ENCODE measurements at regions not wholly inside any gene's neighbourhood (a gene's known extent, or its start where the extent isn't known, plus 50 kb on each side); places are given as distances from the start of the nearest gene placed in this dataset.

DNA sequence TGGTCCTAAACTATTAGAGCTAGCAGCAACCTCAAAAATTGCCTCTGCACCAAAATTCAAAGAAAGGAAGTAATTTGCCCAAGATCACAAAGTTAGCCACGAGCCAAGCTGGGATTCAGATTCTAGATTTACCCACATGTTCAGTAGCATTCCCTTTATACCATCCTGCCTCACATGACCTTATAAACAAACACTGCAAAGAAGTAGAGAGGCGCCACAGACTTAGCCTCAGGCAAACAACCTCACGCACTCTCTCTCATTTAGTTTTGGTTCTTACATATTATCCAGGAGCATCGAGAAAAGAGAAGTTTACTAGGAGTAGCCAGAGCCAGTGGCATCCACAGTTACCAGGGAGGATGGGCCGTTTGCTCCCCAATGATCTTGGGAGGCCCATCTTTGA is 226.6 kb downstream of the OSR1 start:
- Histone ChIP-seq H3K36me3 (no peaks in the 10 kb centered on the region), H3K4me3 (no peak overlapping the region), H3K9me3 (peaks cover 0 to 4% (median 0%) of the 10 kb centered on the region in 3 donors), H3K4me1 (peaks cover 0 to 6% (median 0%) of the 10 kb centered on the region in 3 donors), H3K27ac (no peak overlapping the region), H3K27me3 (no peaks in the 10 kb centered on the region)
- TF ChIP-seq POLR2AphosphoS5 (IDR thresholded peaks at IDR 0.05) (no peak), EP300 (IDR thresholded peaks at IDR 0.05) (no peak), POLR2A (IDR thresholded peaks at IDR 0.05) (no peak)
- TF ChIP-seq, protein P1, sequence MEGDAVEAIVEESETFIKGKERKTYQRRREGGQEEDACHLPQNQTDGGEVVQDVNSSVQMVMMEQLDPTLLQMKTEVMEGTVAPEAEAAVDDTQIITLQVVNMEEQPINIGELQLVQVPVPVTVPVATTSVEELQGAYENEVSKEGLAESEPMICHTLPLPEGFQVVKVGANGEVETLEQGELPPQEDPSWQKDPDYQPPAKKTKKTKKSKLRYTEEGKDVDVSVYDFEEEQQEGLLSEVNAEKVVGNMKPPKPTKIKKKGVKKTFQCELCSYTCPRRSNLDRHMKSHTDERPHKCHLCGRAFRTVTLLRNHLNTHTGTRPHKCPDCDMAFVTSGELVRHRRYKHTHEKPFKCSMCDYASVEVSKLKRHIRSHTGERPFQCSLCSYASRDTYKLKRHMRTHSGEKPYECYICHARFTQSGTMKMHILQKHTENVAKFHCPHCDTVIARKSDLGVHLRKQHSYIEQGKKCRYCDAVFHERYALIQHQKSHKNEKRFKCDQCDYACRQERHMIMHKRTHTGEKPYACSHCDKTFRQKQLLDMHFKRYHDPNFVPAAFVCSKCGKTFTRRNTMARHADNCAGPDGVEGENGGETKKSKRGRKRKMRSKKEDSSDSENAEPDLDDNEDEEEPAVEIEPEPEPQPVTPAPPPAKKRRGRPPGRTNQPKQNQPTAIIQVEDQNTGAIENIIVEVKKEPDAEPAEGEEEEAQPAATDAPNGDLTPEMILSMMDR (IDR thresholded peaks at IDR 0.05) = no peak
- WGBS, 2 donors (ENCODE audit: low coverage in 1 of 2) = 90% methylated on average over 3 to 5 of the region's 5 CpGs
- ATAC-seq = no peak

DNA sequence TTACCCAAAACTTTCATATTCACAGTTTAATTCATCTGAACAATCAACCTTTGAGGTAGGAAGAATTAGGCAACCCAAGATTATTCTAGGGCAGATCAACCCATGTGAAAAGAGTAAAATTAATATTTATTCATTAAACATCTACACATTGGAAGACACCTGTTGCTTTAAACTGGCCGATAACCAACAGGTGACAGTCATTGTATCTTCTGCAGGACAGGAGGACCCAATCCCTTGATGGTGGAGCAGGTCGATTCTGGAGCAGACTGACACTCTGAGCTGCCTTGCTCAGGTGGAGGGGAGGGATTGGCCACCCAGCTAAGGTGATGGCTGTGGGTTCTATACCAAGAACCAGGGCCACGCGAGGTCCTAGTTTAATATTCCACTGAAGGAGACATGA is 230.3 kb downstream of the OSR1 start:
- Histone ChIP-seq H3K4me1 (peaks cover 0 to 6% (median 0%) of the 10 kb centered on the region in 3 donors), H3K27ac (no peak overlapping the region), H3K27me3 (no peaks in the 10 kb centered on the region), H3K9me3 (no peaks in the 10 kb centered on the region), H3K4me3 (no peak overlapping the region), H3K36me3 (no peaks in the 10 kb centered on the region)
- no peak for TF ChIP-seq POLR2A (IDR thresholded peaks at IDR 0.05)
- no peak for TF ChIP-seq EP300 (IDR thresholded peaks at IDR 0.05)
- TF ChIP-seq, protein P1 (IDR thresholded peaks at IDR 0.05) = no peak
- no peak for TF ChIP-seq POLR2AphosphoS5 (IDR thresholded peaks at IDR 0.05)
- ATAC-seq = no peak
- 74 to 80% methylated on average over 3 of the region's 4 CpGs for WGBS, 2 donors (ENCODE audit: low coverage in 1 of 2)

DNA sequence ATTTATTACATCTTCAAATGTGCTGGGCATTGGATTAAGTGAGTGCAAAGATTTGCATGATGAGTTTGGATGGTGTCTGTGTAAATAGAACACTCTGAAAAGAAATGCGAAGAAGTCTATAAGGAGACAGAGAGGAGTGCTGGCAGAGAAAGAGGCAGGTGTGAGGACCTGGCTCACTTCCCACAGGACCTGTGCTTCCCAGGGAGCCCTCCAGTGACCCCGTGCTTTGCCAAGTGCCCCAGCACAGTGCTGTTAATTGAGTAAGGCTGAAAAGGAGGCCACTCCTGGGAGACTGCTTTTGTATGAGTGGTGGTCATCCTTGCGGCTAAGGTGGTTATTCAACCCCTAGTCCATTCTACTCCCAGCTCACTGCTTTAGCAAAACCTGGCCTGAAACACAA is 230.8 kb downstream of the OSR1 start:
- no peak overlapping the region for H3K27ac ChIP-seq
- WGBS, 2 donors (ENCODE audit: low coverage in 1 of 2) = 85 to 90% methylated on average over 2 to 3 of the region's 3 CpGs

DNA sequence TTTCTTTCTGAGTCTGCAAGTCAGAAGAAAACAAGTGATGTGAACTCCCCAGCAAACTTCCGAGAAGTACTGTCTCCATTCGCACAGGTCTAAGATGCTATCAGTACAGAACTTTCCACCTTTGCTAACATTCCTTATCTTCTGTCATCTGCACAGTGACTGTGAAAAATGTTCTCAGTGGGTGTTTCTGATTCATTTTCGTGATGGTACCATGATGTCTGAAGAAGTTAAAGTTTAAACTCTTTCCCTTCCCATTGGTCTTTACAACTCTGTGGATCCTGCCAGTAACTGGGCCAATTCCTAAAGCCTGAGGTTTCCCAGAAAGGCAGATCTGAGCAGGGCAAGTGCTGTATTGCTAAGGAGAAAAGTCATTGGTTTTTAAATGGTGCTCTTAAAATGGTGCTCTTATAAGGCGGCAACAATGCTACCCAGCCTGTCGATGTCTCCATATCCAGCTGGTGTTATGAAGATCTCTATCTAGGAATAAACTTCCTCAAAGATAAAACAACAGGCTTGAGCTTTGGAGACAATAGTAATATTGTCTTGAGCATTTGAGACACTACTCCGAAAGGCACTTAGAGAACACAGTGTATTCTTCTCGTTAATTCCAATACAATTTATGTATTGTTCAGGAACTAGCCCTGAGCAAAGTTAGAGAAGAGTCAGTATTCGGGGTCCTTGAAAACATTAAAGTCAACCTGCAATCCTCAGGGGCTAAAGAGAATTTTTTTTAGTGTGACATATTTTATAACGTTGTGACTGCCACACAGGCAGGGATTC is 232.3 kb downstream of the OSR1 start:
- Histone ChIP-seq H3K27ac (no peak overlapping the region), H3K9me3 (no peaks in the 10 kb centered on the region), H3K36me3 (no peaks in the 10 kb centered on the region), H3K27me3 (no peaks in the 10 kb centered on the region), H3K4me1 (peaks cover 0 to 6% (median 0%) of the 10 kb centered on the region in 3 donors), H3K4me3 (no peak overlapping the region)
- 48 to 83% methylated on average over 8 to 9 of the region's 9 CpGs for WGBS, 2 donors (ENCODE audit: low coverage in 1 of 2)
- ATAC-seq = no peak
- TF ChIP-seq EP300 (IDR thresholded peaks at IDR 0.05) (no peak), POLR2AphosphoS5 (IDR thresholded peaks at IDR 0.05) (no peak)

More for the DNA sequence above, 230.8 kb downstream of the OSR1 start:
- Histone ChIP-seq H3K27me3 (no peaks in the 10 kb centered on the region), H3K9me3 (no peaks in the 10 kb centered on the region), H3K4me1 (peaks cover 0 to 6% (median 0%) of the 10 kb centered on the region in 3 donors), H3K36me3 (no peaks in the 10 kb centered on the region), H3K4me3 (no peak overlapping the region)
- ATAC-seq = no peak
- no peak for TF ChIP-seq EP300 (IDR thresholded peaks at IDR 0.05)
- TF ChIP-seq POLR2AphosphoS5 (IDR thresholded peaks at IDR 0.05) = no peak
- TF ChIP-seq, protein P1 (IDR thresholded peaks at IDR 0.05) = no peak
- TF ChIP-seq POLR2A (IDR thresholded peaks at IDR 0.05) = no peak

DNA sequence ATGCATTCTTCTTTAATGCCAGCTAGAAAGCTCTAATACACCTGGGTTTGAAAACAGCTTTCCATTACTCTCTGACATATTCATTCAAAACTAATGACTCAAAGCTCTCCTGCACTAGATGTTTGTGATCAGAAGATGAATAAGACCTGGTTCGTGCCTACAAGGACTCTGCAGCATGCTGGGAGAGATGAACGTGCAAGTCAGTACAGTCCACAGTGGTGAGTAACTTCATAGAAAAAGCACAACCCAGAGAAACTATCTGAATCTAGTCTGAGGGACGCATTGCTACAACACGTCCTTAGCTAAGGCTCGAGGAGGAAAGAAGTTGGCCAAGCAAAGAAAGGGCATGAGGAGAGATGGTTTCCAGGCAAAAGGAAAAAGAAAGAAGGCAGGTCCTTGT is 234.3 kb downstream of the OSR1 start:
- 84 to 86% methylated on average over 3 to 4 of the region's 5 CpGs for WGBS, 2 donors (ENCODE audit: low coverage in 1 of 2)
- TF ChIP-seq EP300 (IDR thresholded peaks at IDR 0.05) = no peak
- no peak for TF ChIP-seq POLR2AphosphoS5 (IDR thresholded peaks at IDR 0.05)
- no peak for TF ChIP-seq POLR2A (IDR thresholded peaks at IDR 0.05)
- TF ChIP-seq, protein P1 (IDR thresholded peaks at IDR 0.05) = no peak
- Histone ChIP-seq H3K27me3 (no peaks in the 10 kb centered on the region), H3K9me3 (no peaks in the 10 kb centered on the region), H3K4me3 (no peak overlapping the region), H3K4me1 (no peaks in the 10 kb centered on the region), H3K27ac (no peak overlapping the region), H3K36me3 (no peaks in the 10 kb centered on the region)
- no peak for ATAC-seq

All from gastroesophageal sphincter (tissue), 4 donors.